GM19438 (cell line): ENCODE measurements at regions not wholly inside any gene's neighbourhood (a gene's known extent, or its start where the extent isn't known, plus 50 kb on each side); places are given as distances from the start of the nearest gene placed in this dataset.

Source experiments
- ATAC-seq: cut with Tn5 transposase; IDR thresholded peaks from one replicate; pipeline ENCODE4 v1.9.1; 2021; ENCODE audit warnings: low read depth; ENCODE audit not compliant: unreplicated experiment

DNA sequence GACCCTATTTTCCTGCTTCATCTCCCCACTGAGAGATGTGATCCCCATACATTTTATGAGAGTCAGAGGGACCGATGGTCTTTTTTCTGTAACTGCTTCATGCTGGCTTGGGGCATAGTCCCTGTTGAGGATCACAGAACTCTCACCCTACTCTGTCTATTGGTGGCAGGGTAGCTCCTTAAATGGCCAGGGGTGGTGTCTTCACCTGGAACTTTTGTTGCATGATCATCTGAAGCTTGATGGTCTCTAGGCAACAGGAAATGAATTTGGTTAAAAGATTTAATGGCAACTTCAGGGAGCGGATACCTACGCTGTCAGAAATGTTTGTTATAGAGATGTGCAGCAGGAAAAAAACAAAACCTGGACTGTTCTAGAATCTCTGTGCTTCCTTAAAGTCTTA lies 87.0 kb upstream of the GLIS3 start:
- no peak for ATAC-seq

DNA sequence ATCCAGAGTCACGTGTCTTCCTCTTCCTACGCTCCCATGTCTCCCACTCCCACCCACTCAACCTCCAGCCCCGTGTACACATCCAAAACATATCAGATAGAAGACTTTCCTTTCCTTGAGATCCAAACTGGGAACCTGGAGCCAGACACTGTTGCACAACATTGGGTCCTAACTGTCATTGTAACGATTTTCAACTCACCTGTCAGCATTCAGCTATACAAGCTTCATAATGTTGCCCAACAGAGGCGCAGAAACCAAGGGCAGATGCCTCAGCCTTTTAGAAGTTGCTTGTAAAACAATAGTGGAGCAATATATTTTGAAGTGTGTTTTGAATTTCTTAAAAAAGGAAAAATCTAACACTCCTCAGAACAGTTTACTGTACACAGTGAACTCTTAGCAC lies 84.9 kb upstream of the GLIS3 start:
- ATAC-seq: no peak

DNA sequence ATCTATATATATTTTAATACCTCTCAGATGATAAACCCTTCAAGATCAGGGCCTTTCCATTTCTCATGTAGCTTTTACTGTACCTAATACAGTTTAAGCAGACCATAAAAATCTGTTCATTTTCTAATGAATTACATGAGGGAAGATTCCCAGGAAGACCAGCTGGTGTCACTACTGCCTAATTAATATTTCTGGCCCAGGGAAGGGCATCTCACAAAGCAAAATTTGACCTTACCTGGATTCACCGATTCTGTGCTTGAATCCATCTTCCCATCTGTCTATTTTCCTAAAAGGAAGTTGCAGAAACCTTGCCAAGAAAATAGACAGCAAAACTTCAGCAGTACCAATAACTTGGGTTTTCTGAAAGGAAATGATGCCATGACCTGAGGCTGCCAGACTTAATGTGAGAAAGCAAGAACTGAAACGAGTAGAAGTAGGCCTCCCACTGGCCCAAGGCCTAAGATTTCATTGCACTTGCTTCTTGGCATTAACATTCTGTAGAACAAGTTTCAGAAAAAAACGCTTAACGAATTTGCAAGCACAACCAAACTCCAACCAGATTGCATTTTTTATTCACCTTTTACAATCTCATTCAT lies 83.0 kb upstream of the GLIS3 start:
- ATAC-seq: no peak

DNA sequence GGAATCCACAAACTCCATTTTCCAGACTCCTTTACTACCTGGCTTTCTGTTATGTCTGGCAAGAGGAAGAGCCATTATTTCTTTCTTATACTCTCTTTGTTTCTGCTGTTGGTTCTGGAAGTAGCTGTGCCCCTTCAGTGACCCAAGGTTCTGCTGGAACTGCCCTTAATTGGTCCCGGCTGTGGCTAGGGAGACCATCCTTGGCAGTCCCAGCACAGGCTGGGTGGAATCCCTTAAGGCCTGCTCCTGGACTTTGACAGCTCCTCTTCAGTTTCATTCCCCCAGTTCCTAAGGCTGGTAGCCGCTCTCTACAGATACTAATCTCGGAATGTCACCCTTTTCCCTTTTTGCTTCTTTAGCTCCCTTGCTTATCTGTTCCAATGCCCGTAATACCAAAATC lies 81.9 kb upstream of the GLIS3 start:
- no peak for ATAC-seq

DNA sequence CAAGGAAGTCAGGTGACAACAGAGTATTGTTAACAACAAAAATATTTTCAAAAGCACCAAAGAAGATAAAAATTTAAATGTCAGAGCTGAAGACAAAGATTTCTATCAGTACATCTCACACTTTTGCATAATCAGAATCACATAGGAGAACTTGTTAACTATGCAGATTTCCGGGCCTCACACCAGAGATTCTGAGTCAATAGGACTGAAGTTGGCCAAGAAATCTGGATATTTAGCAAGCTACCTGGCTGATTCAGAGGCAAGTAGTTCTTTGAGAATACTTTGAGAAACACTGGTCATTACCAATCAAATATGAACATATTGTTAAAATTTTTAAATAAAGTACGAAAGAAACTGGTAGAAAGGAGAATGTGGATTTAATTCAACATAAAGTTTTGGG lies 80.5 kb upstream of the GLIS3 start:
- no peak for ATAC-seq

DNA sequence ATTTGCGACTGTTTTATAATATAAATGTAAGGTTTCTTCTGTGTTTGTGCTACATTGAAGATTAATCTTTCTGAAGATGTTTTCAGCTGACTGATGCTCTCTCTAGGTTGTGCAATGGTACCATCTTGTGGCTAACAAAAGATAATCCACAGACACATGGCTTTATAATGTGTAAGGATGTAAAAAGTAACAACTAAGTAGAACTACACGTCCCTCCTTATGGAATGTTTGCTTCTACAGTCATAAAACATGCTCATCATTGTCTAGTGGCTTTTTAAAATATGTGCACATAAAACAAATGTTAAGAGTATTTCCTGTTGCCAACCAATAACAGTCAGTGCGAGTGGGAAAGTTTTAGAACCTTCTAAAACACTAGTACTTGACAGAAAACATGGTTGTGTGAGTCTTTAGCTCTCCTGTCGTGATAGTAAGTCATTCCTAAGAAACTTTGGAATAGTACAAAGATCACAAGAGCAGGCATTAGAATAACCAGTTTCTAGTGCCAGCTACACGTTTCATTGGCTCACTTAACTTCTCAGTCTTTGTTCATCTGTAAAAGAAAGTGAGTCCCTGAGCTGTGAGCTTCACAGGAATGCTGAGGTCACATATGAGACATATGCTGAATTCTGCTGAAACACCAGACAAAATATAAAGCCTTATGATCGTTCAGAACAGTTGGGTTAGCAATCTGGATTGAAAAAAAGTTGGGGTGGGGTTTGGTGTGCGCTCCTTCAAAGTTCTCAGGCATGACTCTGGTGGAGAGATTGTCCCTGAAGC lies 75.7 kb upstream of the GLIS3 start:
- no peak for ATAC-seq

DNA sequence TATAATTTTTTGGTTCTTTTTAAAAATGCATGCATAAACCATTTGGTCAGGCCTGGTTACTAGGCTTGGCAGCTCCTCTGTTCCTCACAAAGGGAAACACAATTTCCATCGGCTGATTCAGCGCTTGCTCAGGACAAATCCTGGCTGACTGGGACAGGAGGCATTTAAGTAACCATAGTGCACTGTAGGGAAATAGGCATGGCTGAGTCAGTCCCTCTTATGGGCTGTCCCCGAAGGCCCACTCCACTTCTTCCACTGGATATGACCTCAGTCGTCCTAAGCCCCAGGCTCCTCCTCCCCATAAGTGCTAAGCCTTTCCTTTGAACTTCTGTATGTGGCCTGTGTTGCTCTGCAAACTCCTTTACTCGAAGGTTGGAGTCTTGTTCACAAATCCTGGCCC lies 71.2 kb upstream of the GLIS3 start:
- no peak for ATAC-seq

DNA sequence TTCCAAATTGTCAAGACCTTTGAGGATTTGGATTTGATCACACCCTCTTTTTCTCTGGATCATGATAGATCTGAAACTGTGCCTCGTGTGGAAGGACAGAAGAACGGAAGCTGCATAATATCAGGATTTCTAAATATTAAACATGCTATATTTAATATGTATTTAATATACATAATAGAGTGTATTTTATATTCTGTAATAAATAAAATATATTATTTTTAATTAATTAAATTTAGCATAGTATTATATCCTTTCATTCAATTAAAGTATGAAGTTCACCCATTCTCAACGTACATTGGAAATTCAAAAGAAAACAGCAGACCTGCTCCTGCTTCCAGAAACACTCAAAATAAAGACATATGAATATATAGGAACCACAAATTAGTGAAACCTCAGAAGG lies 70.6 kb upstream of the GLIS3 start:
- no peak for ATAC-seq

DNA sequence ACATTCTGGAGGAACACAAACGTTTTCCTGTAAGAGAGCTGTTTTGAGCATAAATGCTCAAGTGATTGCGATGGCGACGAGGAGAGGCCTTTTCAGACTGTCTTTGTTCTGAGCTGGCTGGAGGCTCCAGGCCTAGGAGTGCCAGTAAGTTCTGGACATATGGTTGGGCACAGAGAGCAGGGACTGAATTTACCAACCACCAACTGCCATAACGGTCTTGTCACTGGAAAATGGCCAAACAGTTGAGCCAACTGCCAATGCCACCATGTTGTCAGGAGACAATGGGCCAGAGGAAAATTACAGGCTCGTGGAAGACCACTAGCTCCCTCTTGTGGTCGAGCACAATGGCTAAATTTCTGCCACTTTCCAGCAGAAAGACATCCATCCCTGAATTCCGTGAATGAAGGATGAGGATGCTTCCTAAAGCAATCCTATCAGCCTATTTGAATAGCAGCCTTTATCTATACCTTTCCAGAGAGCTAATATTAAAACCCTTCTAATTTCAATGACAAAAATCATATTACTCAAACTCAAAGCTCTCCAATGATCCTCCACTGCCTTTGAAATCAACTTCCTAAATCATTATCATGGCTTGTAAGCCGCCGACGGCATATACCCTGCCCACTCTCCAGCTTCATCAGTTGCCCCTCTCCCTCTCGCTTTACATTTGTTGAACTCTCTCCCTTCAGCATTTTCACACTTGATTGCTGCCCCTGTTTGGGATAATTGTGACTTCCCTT lies 66.9 kb upstream of the GLIS3 start:
- no peak for ATAC-seq

DNA sequence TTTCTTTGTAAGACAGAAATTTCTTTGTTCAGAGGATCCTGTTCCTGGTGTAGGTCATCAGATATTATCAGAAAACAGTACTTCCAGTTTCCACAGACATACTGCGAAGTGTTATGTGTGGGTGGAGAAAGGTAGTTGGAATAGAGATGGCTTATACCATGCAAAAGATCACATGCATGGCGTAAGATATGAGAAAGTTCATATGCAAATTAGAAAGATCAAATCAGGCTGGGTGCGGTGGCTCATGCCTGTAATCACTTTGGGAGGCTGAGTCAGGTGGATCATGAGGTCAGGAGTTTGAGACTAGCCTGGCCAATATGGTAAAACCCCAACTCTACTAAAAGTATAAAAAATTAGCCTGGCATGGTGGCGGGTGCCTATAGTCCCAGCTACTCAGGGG lies 65.2 kb upstream of the GLIS3 start:
- no peak for ATAC-seq

DNA sequence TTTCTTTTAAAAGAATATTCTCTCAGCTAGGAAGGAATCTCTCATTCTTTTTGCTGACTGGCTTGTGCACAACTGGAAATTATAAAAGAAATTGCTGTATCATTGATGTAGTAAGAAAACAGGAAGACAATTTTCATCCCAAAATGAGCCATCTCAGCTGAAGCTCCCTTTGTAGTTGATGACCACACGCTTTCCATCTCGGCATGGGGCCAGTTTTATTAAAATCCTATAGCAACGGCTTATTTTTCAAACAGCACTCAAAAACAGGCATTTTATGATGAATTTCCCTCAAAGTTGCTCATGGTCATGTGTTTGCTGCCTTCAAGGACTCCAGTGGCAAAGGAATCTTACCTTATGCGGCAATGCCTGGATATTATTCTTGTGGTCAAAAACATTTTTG lies 62.4 kb upstream of the GLIS3 start:
- ATAC-seq: no peak

DNA sequence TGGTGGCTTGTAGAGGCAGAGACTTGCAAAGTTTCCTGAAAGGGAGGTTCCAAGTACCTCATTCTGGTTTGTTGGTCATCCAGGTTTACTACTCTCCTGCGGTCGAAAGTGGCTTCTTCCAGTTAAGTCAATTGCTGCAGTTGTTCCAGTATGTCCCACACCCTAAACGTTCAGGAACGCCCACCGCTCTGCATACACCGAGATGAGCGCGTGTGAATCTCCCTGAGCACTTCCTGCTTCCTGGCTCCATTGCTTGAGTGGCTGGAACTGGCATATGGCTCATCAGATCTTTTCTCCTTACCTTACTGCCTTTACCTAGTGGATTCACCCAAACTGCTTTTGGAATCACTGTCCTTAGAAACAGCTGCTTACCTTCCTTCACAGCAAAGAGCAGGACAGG lies 59.1 kb upstream of the GLIS3 start:
- no peak for ATAC-seq

DNA sequence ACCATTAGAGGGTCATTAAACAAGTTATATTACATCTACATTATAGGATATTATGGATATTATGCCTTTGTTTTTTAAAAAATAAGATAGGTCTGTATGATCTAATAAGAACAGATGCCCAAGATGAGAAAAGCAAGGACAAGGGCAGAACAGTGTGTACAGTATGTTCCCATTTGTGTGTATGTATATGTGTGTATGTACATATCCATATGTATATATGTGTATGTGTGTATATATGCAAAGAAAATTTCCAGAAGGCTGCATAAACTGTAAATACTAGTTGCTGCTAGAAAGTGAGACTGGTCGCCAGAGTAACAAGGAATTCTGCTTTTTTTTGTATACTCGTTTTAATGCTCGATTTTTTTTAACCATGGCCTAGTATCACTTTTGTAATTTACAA lies 58.1 kb upstream of the GLIS3 start:
- no peak for ATAC-seq

DNA sequence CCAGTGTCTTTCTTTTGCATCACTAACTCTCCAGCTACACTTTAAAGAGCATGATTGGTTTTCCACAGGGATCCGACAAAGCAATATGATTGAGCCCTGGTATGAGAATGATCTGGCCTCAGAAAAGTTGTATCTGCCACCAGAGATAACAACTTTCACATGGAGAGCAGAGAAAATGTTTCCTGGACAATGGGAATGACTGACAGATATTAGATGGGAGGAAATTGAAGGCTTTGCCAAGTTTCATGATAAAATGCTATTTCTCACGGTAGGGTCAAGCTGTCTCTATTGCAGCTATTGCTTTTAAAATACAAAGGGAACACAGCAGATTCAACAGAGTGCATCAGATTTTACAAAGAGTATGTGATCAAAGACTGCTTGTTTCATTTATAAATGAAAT lies 56.4 kb upstream of the GLIS3 start:
- no peak for ATAC-seq

DNA sequence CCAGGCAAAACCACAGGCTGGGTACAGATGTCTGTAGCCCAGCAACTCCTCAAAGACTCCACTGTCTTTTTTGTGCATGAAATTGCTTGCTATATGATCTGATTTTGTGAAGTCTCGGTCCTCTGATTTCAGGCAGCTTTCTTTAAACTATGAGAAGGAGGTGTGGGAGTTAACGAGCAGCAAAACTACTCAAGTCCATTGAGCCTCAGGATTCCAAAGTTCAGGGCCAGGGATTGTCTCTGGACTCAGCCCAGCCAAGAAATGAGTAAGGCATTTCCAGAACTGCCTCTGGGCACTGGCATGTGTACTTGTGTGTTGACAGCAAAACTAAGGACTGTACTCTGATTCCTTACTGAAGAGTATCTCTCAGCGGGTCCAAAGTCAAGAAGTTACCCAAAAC lies 53.4 kb upstream of the GLIS3 start:
- no peak for ATAC-seq

DNA sequence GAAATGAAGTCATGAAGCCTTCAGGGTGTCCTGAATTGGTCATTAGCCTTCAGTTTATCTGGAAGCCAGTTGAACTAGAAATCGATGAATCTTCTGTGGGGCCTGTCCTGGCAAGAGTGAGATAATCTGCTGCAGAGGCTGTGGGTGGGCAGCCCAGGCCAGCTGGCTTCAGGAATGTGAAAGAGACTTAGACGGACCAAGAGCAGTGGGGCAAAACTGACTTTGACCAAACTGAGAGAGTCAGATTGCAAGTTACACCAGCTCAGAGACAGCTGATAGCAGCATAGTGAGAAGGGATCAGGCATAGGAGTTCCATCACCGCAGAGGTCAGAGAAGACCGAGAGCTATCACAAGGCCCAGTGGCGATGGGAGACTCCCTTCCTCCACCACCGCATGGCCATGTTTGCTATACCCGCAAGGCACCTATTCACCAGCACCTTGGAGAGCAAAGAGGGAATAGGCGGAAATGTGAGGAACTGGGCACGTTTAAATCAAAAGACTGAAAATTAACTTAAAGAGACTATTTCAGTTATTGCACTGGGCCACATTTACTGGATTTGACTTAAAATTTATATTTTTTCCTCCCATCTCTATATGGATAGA lies 50.0 kb upstream of the GLIS3 start:
- ATAC-seq: no peak
